ENCODE measurements at regions not wholly inside any gene's neighbourhood (a gene's known extent, or its start where the extent isn't known, plus 50 kb on each side); places are given as distances from the start of the nearest gene placed in this dataset.

- no peak for TF ChIP-seq POLR2AphosphoS5 (IDR thresholded peaks at IDR 0.05; ENCODE audit: low read depth, low read length)
- no peak for TF ChIP-seq TEAD4 (IDR thresholded peaks at IDR 0.05; ENCODE audit: borderline replicate concordance, insufficient read depth)
- no peak for TF ChIP-seq PBX3 (IDR thresholded peaks at IDR 0.05)
- TF ChIP-seq ZBTB33 (IDR thresholded peaks at IDR 0.05; ENCODE audit: borderline replicate concordance, low read depth), result no peak
- no peak for TF ChIP-seq SMC3 (IDR thresholded peaks at IDR 0.05; ENCODE audit: low read depth, low read length)
These were observed 146.8 kb downstream of the MID1IP1 start for GRCh38 chrX:38948046-38948445.
